ENCODE measurements at regions not wholly inside any gene's neighbourhood (a gene's known extent, or its start where the extent isn't known, plus 50 kb on each side); places are given as distances from the start of the nearest gene placed in this dataset.

GRCh38 chr1:175252561-175252960 lies 60.0 kb upstream of the KIAA0040 start:
- TF ChIP-seq CTCF (IDR thresholded peaks at IDR 0.05) (no peak), POLR2A (IDR thresholded peaks at IDR 0.05) (no peak)

All from breast epithelium (tissue), 3 donors.